H1 (cell line): ENCODE measurements at regions not wholly inside any gene's neighbourhood (a gene's known extent, or its start where the extent isn't known, plus 50 kb on each side); places are given as distances from the start of the nearest gene placed in this dataset.
A peak's percentile ranks its signal among the peaks of the same experiment; 100 is the strongest.

Source experiments
- EGR1 ChIP-seq: IDR thresholded peaks from 2 replicates; pipeline ENCODE4 v1.6.1; 2011; ENCODE audit warnings: low read depth, low read length, borderline replicate concordance
- HDAC2 ChIP-seq, 2 experiments: fragments of 300-600 bp in 1 of 2; sonication (generic) in 1 of 2; IDR thresholded peaks; 2 replicates each; pipeline ENCODE4 v1.6.1; 2011 to 2012; ENCODE audit warnings: low read depth in 2 of 2, low read length in 2 of 2, mild to moderate bottlenecking in 2 of 2, moderate library complexity in 2 of 2, borderline replicate concordance in 1 of 2, inconsistent platforms in 1 of 2
- NANOG ChIP-seq: IDR thresholded peaks from 2 replicates; pipeline ENCODE4 v1.6.1; 2011; ENCODE audit warnings: low read length, low read depth, mild to moderate bottlenecking, inconsistent platforms; ENCODE audit not compliant: insufficient read depth, poor library complexity, severe bottlenecking
- TAF1 ChIP-seq: IDR thresholded peaks from 2 replicates; pipeline ENCODE4 v1.6.1; 2011; ENCODE audit warnings: mild to moderate bottlenecking, low read depth, low read length
- TEAD4 ChIP-seq: IDR thresholded peaks from 2 replicates; pipeline ENCODE4 v1.6.1; 2012; ENCODE audit warnings: low read depth, low read length, inconsistent platforms, mixed read lengths

- no peak for TF ChIP-seq EGR1
- peak; percentile 47; the same call in 1 of the 2 replicates for TF ChIP-seq TEAD4
- no peak for TF ChIP-seq TAF1
- TF ChIP-seq NANOG: peak; percentile 83
- TF ChIP-seq HDAC2 (IDR thresholded peaks at IDR 0.05; ENCODE audit: borderline replicate concordance in 1 of 2, low read depth in 2 of 2, low read length in 2 of 2): peak; percentile 30 to 71; a peak in 2 of 4 replicates
- TF ChIP-seq, all 59 proteins: peak for 12
These were observed 894.0 kb upstream of the FRG1 start (continued) for GRCh38 chr4:189046642-189047041.
